ENCODE measurements at regions not wholly inside any gene's neighbourhood (a gene's known extent, or its start where the extent isn't known, plus 50 kb on each side); places are given as distances from the start of the nearest gene placed in this dataset.

- no peak for DNase-seq
Observed at GRCh38 chr2:239640676-239641578, 240.1 kb upstream of the HDAC4 start.

GRCh38 chr2:239640210-239640609 is 239.4 kb upstream of the HDAC4 start:
- no peak for DNase-seq

GRCh38 chr2:239639421-239640185 is 238.8 kb upstream of the HDAC4 start:
- DNase-seq = no peak

- no peak for DNase-seq
Observed at GRCh38 chr2:239638376-239638775, 237.6 kb upstream of the HDAC4 start.

- no peak for DNase-seq
Observed at GRCh38 chr2:239636808-239637207, 236.0 kb upstream of the HDAC4 start.

GRCh38 chr2:239634769-239635168 is 233.9 kb upstream of the HDAC4 start:
- no peak for DNase-seq

GRCh38 chr2:239630618-239631286 is 229.9 kb upstream of the HDAC4 start:
- no peak for DNase-seq

GRCh38 chr2:239629926-239630617 is 229.3 kb upstream of the HDAC4 start:
- DNase-seq = no peak

- no peak for DNase-seq
Observed at GRCh38 chr2:239626961-239627592, 226.3 kb upstream of the HDAC4 start.

- DNase-seq = peak; percentile 21 to 32
Observed at GRCh38 chr2:239625971-239626734, 225.3 kb upstream of the HDAC4 start.

GRCh38 chr2:239625156-239625845 is 224.5 kb upstream of the HDAC4 start:
- no peak for DNase-seq

- no peak for DNase-seq
Observed at GRCh38 chr2:239621611-239622010, 220.8 kb upstream of the HDAC4 start.

- DNase-seq = no peak
Observed at GRCh38 chr2:239619369-239619768, 218.5 kb upstream of the HDAC4 start.

- DNase-seq = no peak
Observed at GRCh38 chr2:239616729-239617128, 215.9 kb upstream of the HDAC4 start.

- no peak for DNase-seq
Observed at GRCh38 chr2:239612133-239612532, 211.3 kb upstream of the HDAC4 start.

- no peak for DNase-seq
Observed at GRCh38 chr2:239611222-239611795, 210.5 kb upstream of the HDAC4 start.

- DNase-seq = no peak
Observed at GRCh38 chr2:239610457-239611221, 209.8 kb upstream of the HDAC4 start.

- DNase-seq = peak in 1 of 2 donors; percentile 37
Observed at GRCh38 chr2:239609607-239610310, 208.9 kb upstream of the HDAC4 start.

- DNase-seq = no peak
Observed at GRCh38 chr2:239609162-239609561, 208.3 kb upstream of the HDAC4 start.
